HCT116 (cell line): ENCODE measurements at regions not wholly inside any gene's neighbourhood (a gene's known extent, or its start where the extent isn't known, plus 50 kb on each side); places are given as distances from the start of the nearest gene placed in this dataset.

Experiments
- CTCF ChIP-seq, 3 experiments: fragments of 200-600 bp in 1 of 3; sonication (generic) in 1 of 3; IDR thresholded peaks in 2 of 3; conservative IDR thresholded peaks in 1 of 3; 2 replicates each; pipeline ENCODE4 v1.5.1; 2012 to 2017; ENCODE audit warnings: low read depth in 2 of 3, low read length in 2 of 3, antibody characterized with exemption in 1 of 3, borderline replicate concordance in 1 of 3, control low read depth in 1 of 3, mild to moderate bottlenecking in 1 of 3, mixed read lengths in 1 of 3, mixed run types in 1 of 3, moderate library complexity in 1 of 3; ENCODE audit not compliant: insufficient read depth in 1 of 3
- EGR1 ChIP-seq: IDR thresholded peaks from 2 replicates; pipeline ENCODE4 v1.6.1; 2012; ENCODE audit warnings: low read depth
- EZH2 ChIP-seq: fragments of 200-600 bp; sonication (generic); IDR thresholded peaks from 2 replicates; pipeline ENCODE4 v1.6.1; 2017; ENCODE audit warnings: antibody characterized with exemption, mixed run types
- EZH2phosphoT487 ChIP-seq: fragments of 200-600 bp; IDR thresholded peaks from 2 replicates; pipeline ENCODE4 v1.6.1; 2018; ENCODE audit warnings: antibody characterized with exemption, borderline replicate concordance
- JUND ChIP-seq: IDR thresholded peaks from 2 replicates; pipeline ENCODE4 v1.6.1; 2012
- POLR2A ChIP-seq: IDR thresholded peaks from 2 replicates; pipeline ENCODE4 v1.7.0; 2011; ENCODE audit warnings: borderline replicate concordance; ENCODE audit not compliant: insufficient read depth, insufficient read length; ENCODE audit errors: extremely low read depth
- RAD21 ChIP-seq: IDR thresholded peaks from 2 replicates; pipeline ENCODE4 v1.6.1; 2012; ENCODE audit warnings: low read depth, mild to moderate bottlenecking
- REST ChIP-seq: IDR thresholded peaks from 2 replicates; pipeline ENCODE4 v1.6.1; 2012; ENCODE audit warnings: low read depth
- SRF ChIP-seq: IDR thresholded peaks from 2 replicates; pipeline ENCODE4 v1.6.1; 2012; ENCODE audit warnings: low read depth
- TCF7L2 ChIP-seq: IDR thresholded peaks from 2 replicates; pipeline ENCODE4 v1.7.0; 2011; ENCODE audit warnings: borderline replicate concordance, inconsistent platforms; ENCODE audit not compliant: insufficient read depth, insufficient read length; ENCODE audit errors: extremely low read depth
- YY1 ChIP-seq: IDR thresholded peaks from 2 replicates; pipeline ENCODE4 v1.6.1; 2011; ENCODE audit warnings: low read length, low read depth, moderate library complexity, mild to moderate bottlenecking; ENCODE audit not compliant: insufficient replicate concordance; ENCODE audit errors: extremely low read depth
- ZBTB33 ChIP-seq: IDR thresholded peaks from 2 replicates; pipeline ENCODE4 v1.6.1; 2011; ENCODE audit warnings: mild to moderate bottlenecking, low read length, moderate library complexity; ENCODE audit not compliant: insufficient replicate concordance; ENCODE audit errors: extremely low read depth
- ZNF274 ChIP-seq: fragments of 200-500 bp; sonication (Bioruptor generic); IDR thresholded peaks from 2 replicates; pipeline ENCODE4 v1.6.1; 2014; ENCODE audit warnings: mild to moderate bottlenecking, low read depth, low read length, inconsistent platforms

GRCh38 chrX:95791876-95792275, 892.8 kb upstream of the DIAPH2 start:
- no peak for TF ChIP-seq POLR2A
- TF ChIP-seq RAD21, result no peak
- no peak for TF ChIP-seq JUND
- no peak for TF ChIP-seq EZH2phosphoT487
- TF ChIP-seq ZNF274, result no peak
- TF ChIP-seq CTCF (IDR thresholded peaks at IDR 0.05 in 2 of 3, conservative IDR thresholded peaks at IDR 0.05 in 1 of 3; ENCODE audit: borderline replicate concordance in 1 of 3, insufficient read depth in 1 of 3, low read depth in 2 of 3, low read length in 2 of 3), result no peak
- no peak for TF ChIP-seq ZBTB33
- no peak for TF ChIP-seq TCF7L2
- TF ChIP-seq EGR1, result no peak
- no peak for TF ChIP-seq REST
- no peak for TF ChIP-seq YY1
- no peak for TF ChIP-seq EZH2
- no peak for TF ChIP-seq SRF
